ENCODE measurements at regions not wholly inside any gene's neighbourhood (a gene's known extent, or its start where the extent isn't known, plus 50 kb on each side); places are given as distances from the start of the nearest gene placed in this dataset.

GRCh38 chr15:60119101-60119500, 115.0 kb downstream of the FOXB1 start:
- TF ChIP-seq POLR2AphosphoS5 (IDR thresholded peaks at IDR 0.05; ENCODE audit: low read depth, low read length) (no peak), POLR2A (IDR thresholded peaks at IDR 0.05; ENCODE audit: low read depth, low read length) (no peak)
